ENCODE measurements at regions not wholly inside any gene's neighbourhood (a gene's known extent, or its start where the extent isn't known, plus 50 kb on each side); places are given as distances from the start of the nearest gene placed in this dataset.

DNA sequence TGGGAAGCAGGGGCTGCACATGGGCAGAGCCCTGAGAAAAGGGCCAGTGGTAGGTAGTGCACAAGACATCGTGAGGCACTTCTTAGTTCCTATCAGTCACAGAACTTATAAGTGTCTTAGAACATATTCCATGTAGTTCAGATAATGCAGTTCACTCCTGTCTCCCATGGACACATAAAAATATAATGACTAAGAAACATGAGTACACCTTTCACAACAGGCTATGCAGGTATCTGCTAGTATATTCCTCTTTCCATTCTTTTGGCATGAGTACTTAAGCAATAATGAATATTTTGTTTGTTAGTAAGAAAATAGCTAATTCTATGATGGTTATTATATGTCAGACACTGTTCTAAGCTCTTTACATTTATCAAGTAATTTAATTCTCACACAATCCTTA is 808.4 kb downstream of the BCL11A start:
- Histone ChIP-seq H3K36me3 (no peaks in the 10 kb centered on the region), H3K27me3 (no peaks in the 10 kb centered on the region), H3K4me3 (no peak overlapping the region), H3K27ac (no peak overlapping the region), H3K9me3 (no peaks in the 10 kb centered on the region), H3K4me1 (no peaks in the 10 kb centered on the region)
- no peak for DNase-seq
- ATAC-seq: no peak
- 76 to 77% methylated on average over 1 of the region's 1 CpG for WGBS, 2 donors
- TF ChIP-seq, protein P1, sequence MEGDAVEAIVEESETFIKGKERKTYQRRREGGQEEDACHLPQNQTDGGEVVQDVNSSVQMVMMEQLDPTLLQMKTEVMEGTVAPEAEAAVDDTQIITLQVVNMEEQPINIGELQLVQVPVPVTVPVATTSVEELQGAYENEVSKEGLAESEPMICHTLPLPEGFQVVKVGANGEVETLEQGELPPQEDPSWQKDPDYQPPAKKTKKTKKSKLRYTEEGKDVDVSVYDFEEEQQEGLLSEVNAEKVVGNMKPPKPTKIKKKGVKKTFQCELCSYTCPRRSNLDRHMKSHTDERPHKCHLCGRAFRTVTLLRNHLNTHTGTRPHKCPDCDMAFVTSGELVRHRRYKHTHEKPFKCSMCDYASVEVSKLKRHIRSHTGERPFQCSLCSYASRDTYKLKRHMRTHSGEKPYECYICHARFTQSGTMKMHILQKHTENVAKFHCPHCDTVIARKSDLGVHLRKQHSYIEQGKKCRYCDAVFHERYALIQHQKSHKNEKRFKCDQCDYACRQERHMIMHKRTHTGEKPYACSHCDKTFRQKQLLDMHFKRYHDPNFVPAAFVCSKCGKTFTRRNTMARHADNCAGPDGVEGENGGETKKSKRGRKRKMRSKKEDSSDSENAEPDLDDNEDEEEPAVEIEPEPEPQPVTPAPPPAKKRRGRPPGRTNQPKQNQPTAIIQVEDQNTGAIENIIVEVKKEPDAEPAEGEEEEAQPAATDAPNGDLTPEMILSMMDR (IDR thresholded peaks at IDR 0.05): no peak
- intact Hi-C loops (cut with DNase I): no loop called here

- no peaks in the 10 kb centered on the region for H3K27me3 ChIP-seq
- ATAC-seq (no peak), DNase-seq (no peak)
- H3K9me3 ChIP-seq: no peaks in the 10 kb centered on the region
- no peak overlapping the region for H3K4me3 ChIP-seq
- intact Hi-C loops (cut with DNase I): no loop called here
- no peaks in the 10 kb centered on the region for H3K36me3 ChIP-seq
- H3K27ac ChIP-seq: no peak overlapping the region
- no peaks in the 10 kb centered on the region for H3K4me1 ChIP-seq
- 45 to 65% methylated on average over 1 of the region's 1 CpG for WGBS, 2 donors
- TF ChIP-seq, protein P1 (IDR thresholded peaks at IDR 0.05): no peak
Observed at GRCh38 chr2:59744436-59744835, 809.0 kb downstream of the BCL11A start.

DNA sequence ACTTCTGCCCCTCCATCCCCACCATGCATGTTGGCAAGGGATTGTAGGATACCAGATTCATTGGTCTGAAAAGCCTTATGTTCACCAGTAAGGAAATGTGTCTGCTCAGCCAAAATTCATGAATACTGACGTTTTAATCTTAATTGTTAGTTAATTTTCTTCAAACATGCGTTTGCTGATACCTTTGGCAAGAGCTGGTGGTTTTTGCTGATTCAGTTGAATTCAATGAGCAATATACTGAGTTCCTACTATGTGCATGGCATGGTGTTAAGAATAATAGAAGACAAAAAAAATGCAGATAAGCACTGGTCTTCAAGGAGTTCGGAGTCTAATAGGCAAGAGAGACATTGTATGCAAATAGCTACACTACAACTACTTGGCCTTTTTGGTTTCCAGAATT is 811.6 kb downstream of the BCL11A start:
- Histone ChIP-seq H3K36me3 (no peaks in the 10 kb centered on the region), H3K4me1 (no peaks in the 10 kb centered on the region), H3K27me3 (no peaks in the 10 kb centered on the region), H3K4me3 (no peak overlapping the region), H3K27ac (no peak overlapping the region), H3K9me3 (no peaks in the 10 kb centered on the region)
- ATAC-seq: no peak
- intact Hi-C loops (cut with DNase I): no loop called here
- DNase-seq: no peak
- 58 to 74% methylated on average over 3 of the region's 3 CpGs for WGBS, 2 donors
- TF ChIP-seq, protein P1 (IDR thresholded peaks at IDR 0.05): no peak

DNA sequence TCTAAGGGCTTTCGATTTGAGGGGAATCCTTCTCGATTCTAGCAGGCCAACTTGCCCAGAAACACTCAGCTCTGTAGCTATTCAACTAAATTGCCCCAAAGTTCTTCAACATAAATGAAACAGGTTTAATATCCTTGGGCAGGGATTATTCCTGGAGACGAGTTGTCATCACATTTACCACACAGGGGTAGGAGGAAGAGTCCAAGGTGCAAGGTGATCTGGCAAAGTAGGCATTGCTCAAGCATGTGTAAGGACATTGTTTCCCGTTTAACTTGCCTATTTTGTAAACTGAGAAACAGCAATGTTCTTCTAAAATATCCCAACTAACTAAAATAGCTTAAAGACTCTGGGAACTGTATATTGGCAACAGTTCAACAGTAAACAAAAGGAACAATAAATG is 814.3 kb downstream of the BCL11A start:
- WGBS, 2 donors: 75 to 82% methylated on average over 4 of the region's 4 CpGs
- Histone ChIP-seq H3K27ac (no peak overlapping the region), H3K36me3 (no peaks in the 10 kb centered on the region), H3K4me1 (peaks cover 0 to 5% (median 0%) of the 10 kb centered on the region in 9 donors), H3K27me3 (no peaks in the 10 kb centered on the region), H3K9me3 (no peaks in the 10 kb centered on the region), H3K4me3 (no peak overlapping the region)
- intact Hi-C loops (cut with DNase I): no loop called here
- TF ChIP-seq, protein P1 (IDR thresholded peaks at IDR 0.05): no peak
- ATAC-seq (no peak), DNase-seq (no peak)

GRCh38 chr2:59737299-59737698 is 816.2 kb downstream of the BCL11A start:
- no peak for DNase-seq

More at GRCh38 chr2:59737299-59737698, 816.2 kb downstream of the BCL11A start:
- no peak for ATAC-seq
- Histone ChIP-seq H3K36me3 (no peaks in the 10 kb centered on the region), H3K27ac (no peak overlapping the region), H3K4me3 (no peak overlapping the region), H3K27me3 (no peaks in the 10 kb centered on the region), H3K9me3 (no peaks in the 10 kb centered on the region), H3K4me1 (peaks cover 0 to 5% (median 0%) of the 10 kb centered on the region in 9 donors)
- TF ChIP-seq, protein P1 (IDR thresholded peaks at IDR 0.05): no peak
- intact Hi-C loops (cut with DNase I): no loop called here

Measured in heart right ventricle (tissue), 16 donors.